Adrenal gland (tissue), 5 donors: ENCODE measurements at regions not wholly inside any gene's neighbourhood (a gene's known extent, or its start where the extent isn't known, plus 50 kb on each side); places are given as distances from the start of the nearest gene placed in this dataset.

ENCODE experiments used
- POLR2A ChIP-seq, 2 donors: fragments of 450-650 bp; IDR thresholded peaks; one replicate each; pipeline ENCODE4 v1.6.1; 2017; ENCODE audit warnings: antibody characterized with exemption in 2 of 2, mild to moderate bottlenecking in 2 of 2, moderate library complexity in 1 of 2
- TF ChIP-seq, protein P1 (sequence below), 6 experiments: fragments of 450-650 bp in 4 of 6; fragments of 200-600 bp in 2 of 6; sonication (generic) in 1 of 6; IDR thresholded peaks; 1 replicate in 5 of 6; 2 replicates in 1 of 6; pipeline versions ENCODE4 v1.5.1 to v1.8.0; 2016 to 2021; ENCODE audit warnings: antibody characterized with exemption in 6 of 6, mild to moderate bottlenecking in 2 of 6, moderate library complexity in 1 of 6
- donor health status: DM: no; HTN: no; CAD: no.

DNA sequence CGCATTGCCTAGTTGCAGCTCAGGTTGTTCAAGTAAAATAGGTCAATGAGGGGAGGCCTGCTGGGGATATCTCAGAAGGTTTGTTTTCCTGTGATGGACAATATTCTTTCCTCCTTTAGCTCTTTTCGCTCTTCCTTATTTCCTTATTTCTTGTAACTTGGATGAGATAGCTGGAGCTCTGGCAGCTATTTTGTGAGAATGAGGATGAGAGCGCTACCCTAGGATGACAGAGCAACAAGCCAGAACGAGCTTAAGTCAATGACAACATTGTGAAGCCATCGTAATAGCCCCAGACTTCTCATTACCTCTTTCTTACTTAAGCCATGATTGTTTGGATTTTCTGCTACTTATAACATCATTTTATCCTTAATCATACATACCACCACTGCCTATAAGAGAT lies 124.3 kb upstream of the GATB start:
- TF ChIP-seq, protein P1, sequence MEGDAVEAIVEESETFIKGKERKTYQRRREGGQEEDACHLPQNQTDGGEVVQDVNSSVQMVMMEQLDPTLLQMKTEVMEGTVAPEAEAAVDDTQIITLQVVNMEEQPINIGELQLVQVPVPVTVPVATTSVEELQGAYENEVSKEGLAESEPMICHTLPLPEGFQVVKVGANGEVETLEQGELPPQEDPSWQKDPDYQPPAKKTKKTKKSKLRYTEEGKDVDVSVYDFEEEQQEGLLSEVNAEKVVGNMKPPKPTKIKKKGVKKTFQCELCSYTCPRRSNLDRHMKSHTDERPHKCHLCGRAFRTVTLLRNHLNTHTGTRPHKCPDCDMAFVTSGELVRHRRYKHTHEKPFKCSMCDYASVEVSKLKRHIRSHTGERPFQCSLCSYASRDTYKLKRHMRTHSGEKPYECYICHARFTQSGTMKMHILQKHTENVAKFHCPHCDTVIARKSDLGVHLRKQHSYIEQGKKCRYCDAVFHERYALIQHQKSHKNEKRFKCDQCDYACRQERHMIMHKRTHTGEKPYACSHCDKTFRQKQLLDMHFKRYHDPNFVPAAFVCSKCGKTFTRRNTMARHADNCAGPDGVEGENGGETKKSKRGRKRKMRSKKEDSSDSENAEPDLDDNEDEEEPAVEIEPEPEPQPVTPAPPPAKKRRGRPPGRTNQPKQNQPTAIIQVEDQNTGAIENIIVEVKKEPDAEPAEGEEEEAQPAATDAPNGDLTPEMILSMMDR (IDR thresholded peaks at IDR 0.05) = no peak
- TF ChIP-seq POLR2A (IDR thresholded peaks at IDR 0.05) = no peak
